ENCODE measurements at regions not wholly inside any gene's neighbourhood (a gene's known extent, or its start where the extent isn't known, plus 50 kb on each side); places are given as distances from the start of the nearest gene placed in this dataset.

- H3K9me3 ChIP-seq (replicated peaks; ENCODE audit: low read length): no peaks in the 10 kb centered on the region
- H3K9ac ChIP-seq (ENCODE audit: low read depth, low read length): no peak overlapping the region
- no peaks in the 10 kb centered on the region for H3K27me3 ChIP-seq (ENCODE audit: control insufficient read depth, insufficient read depth, low read length)
- H3K36me3 ChIP-seq (ENCODE audit: insufficient read depth, low read length): no peaks in the 10 kb centered on the region
- H3K4me1 ChIP-seq (ENCODE audit: control insufficient read depth, insufficient read depth, low read length): peaks cover under 1% of the 10 kb centered on the region
- H3K4me3 ChIP-seq (ENCODE audit: low read length): no peak overlapping the region
- no peak overlapping the region for H3K4me2 ChIP-seq (ENCODE audit: low read length)
Observed at GRCh38 chr9:87086221-87086818, 139.0 kb upstream of the GAS1 start.

- no peaks in the 10 kb centered on the region for H3K4me1 ChIP-seq (ENCODE audit: control insufficient read depth, insufficient read depth, low read length)
- H3K36me3 ChIP-seq (ENCODE audit: insufficient read depth, low read length): no peaks in the 10 kb centered on the region
- H3K4me2 ChIP-seq (ENCODE audit: low read length): no peak overlapping the region
- H3K9me3 ChIP-seq (replicated peaks; ENCODE audit: low read length): no peaks in the 10 kb centered on the region
- no peak overlapping the region for H3K4me3 ChIP-seq (ENCODE audit: low read length)
- no peak overlapping the region for H3K9ac ChIP-seq (ENCODE audit: low read depth, low read length)
- H3K27me3 ChIP-seq (ENCODE audit: control insufficient read depth, insufficient read depth, low read length): no peaks in the 10 kb centered on the region
Observed at GRCh38 chr9:87087197-87087596, 139.9 kb upstream of the GAS1 start.

- no peak overlapping the region for H3K9ac ChIP-seq (ENCODE audit: low read depth, low read length)
- no peaks in the 10 kb centered on the region for H3K9me3 ChIP-seq (replicated peaks; ENCODE audit: low read length)
- H3K4me2 ChIP-seq (ENCODE audit: low read length): no peak overlapping the region
- H3K36me3 ChIP-seq (ENCODE audit: insufficient read depth, low read length): no peaks in the 10 kb centered on the region
- no peaks in the 10 kb centered on the region for H3K4me1 ChIP-seq (ENCODE audit: control insufficient read depth, insufficient read depth, low read length)
- H3K4me3 ChIP-seq (ENCODE audit: low read length): no peak overlapping the region
- H3K27me3 ChIP-seq (ENCODE audit: control insufficient read depth, insufficient read depth, low read length): no peaks in the 10 kb centered on the region
Observed at GRCh38 chr9:87088192-87088591, 140.9 kb upstream of the GAS1 start.

- no peak overlapping the region for H3K4me3 ChIP-seq (ENCODE audit: low read length)
- H3K4me1 ChIP-seq (ENCODE audit: control insufficient read depth, insufficient read depth, low read length): no peaks in the 10 kb centered on the region
- H3K9ac ChIP-seq (ENCODE audit: low read depth, low read length): no peak overlapping the region
- no peaks in the 10 kb centered on the region for H3K36me3 ChIP-seq (ENCODE audit: insufficient read depth, low read length)
- H3K4me2 ChIP-seq (ENCODE audit: low read length): no peak overlapping the region
- H3K27me3 ChIP-seq (ENCODE audit: control insufficient read depth, insufficient read depth, low read length): no peaks in the 10 kb centered on the region
- no peaks in the 10 kb centered on the region for H3K9me3 ChIP-seq (replicated peaks; ENCODE audit: low read length)
Observed at GRCh38 chr9:87088621-87089365, 141.5 kb upstream of the GAS1 start.

GRCh38 chr9:87089506-87089905 lies 142.2 kb upstream of the GAS1 start:
- Histone ChIP-seq H3K4me1 (ENCODE audit: control insufficient read depth, insufficient read depth, low read length) (no peaks in the 10 kb centered on the region), H3K4me3 (ENCODE audit: low read length) (no peak overlapping the region), H3K9me3 (replicated peaks; ENCODE audit: low read length) (no peaks in the 10 kb centered on the region)

GRCh38 chr9:87089929-87090328 lies 142.6 kb upstream of the GAS1 start:
- no peaks in the 10 kb centered on the region for H3K4me1 ChIP-seq (ENCODE audit: control insufficient read depth, insufficient read depth, low read length)
- H3K9me3 ChIP-seq (replicated peaks; ENCODE audit: low read length): no peaks in the 10 kb centered on the region
- no peaks in the 10 kb centered on the region for H3K27me3 ChIP-seq (ENCODE audit: control insufficient read depth, insufficient read depth, low read length)
- H3K4me2 ChIP-seq (ENCODE audit: low read length): no peak overlapping the region
- no peak overlapping the region for H3K9ac ChIP-seq (ENCODE audit: low read depth, low read length)
- no peak overlapping the region for H3K4me3 ChIP-seq (ENCODE audit: low read length)
- H3K36me3 ChIP-seq (ENCODE audit: insufficient read depth, low read length): no peaks in the 10 kb centered on the region

More at GRCh38 chr9:87089506-87089905, 142.2 kb upstream of the GAS1 start:
- Histone ChIP-seq H3K36me3 (ENCODE audit: insufficient read depth, low read length) (no peaks in the 10 kb centered on the region), H3K9ac (ENCODE audit: low read depth, low read length) (no peak overlapping the region), H3K4me2 (ENCODE audit: low read length) (no peak overlapping the region), H3K27me3 (ENCODE audit: control insufficient read depth, insufficient read depth, low read length) (no peaks in the 10 kb centered on the region)

- H3K9ac ChIP-seq (ENCODE audit: low read depth, low read length): no peak overlapping the region
- H3K4me3 ChIP-seq (ENCODE audit: low read length): no peak overlapping the region
- no peaks in the 10 kb centered on the region for H3K4me1 ChIP-seq (ENCODE audit: control insufficient read depth, insufficient read depth, low read length)
- no peaks in the 10 kb centered on the region for H3K9me3 ChIP-seq (replicated peaks; ENCODE audit: low read length)
- H3K4me2 ChIP-seq (ENCODE audit: low read length): no peak overlapping the region
- H3K27me3 ChIP-seq (ENCODE audit: control insufficient read depth, insufficient read depth, low read length): no peaks in the 10 kb centered on the region
- H3K36me3 ChIP-seq (ENCODE audit: insufficient read depth, low read length): no peaks in the 10 kb centered on the region
Observed at GRCh38 chr9:87093777-87094176, 146.5 kb upstream of the GAS1 start.

- no peak overlapping the region for H3K4me2 ChIP-seq (ENCODE audit: low read length)
- H3K36me3 ChIP-seq (ENCODE audit: insufficient read depth, low read length): no peaks in the 10 kb centered on the region
Observed at GRCh38 chr9:87095951-87096350, 148.6 kb upstream of the GAS1 start.

GRCh38 chr9:87096506-87096905 lies 149.2 kb upstream of the GAS1 start:
- no peaks in the 10 kb centered on the region for H3K27me3 ChIP-seq (ENCODE audit: control insufficient read depth, insufficient read depth, low read length)
- H3K36me3 ChIP-seq (ENCODE audit: insufficient read depth, low read length): no peaks in the 10 kb centered on the region
- no peak overlapping the region for H3K4me2 ChIP-seq (ENCODE audit: low read length)
- H3K4me1 ChIP-seq (ENCODE audit: control insufficient read depth, insufficient read depth, low read length): no peaks in the 10 kb centered on the region
- no peak overlapping the region for H3K9ac ChIP-seq (ENCODE audit: low read depth, low read length)
- H3K9me3 ChIP-seq (replicated peaks; ENCODE audit: low read length): no peaks in the 10 kb centered on the region
- H3K4me3 ChIP-seq (ENCODE audit: low read length): no peak overlapping the region

More at GRCh38 chr9:87095951-87096350, 148.6 kb upstream of the GAS1 start:
- Histone ChIP-seq H3K4me1 (ENCODE audit: control insufficient read depth, insufficient read depth, low read length) (no peaks in the 10 kb centered on the region), H3K4me3 (ENCODE audit: low read length) (no peak overlapping the region), H3K9me3 (replicated peaks; ENCODE audit: low read length) (no peaks in the 10 kb centered on the region), H3K9ac (ENCODE audit: low read depth, low read length) (no peak overlapping the region), H3K27me3 (ENCODE audit: control insufficient read depth, insufficient read depth, low read length) (no peaks in the 10 kb centered on the region)

- H3K4me3 ChIP-seq (ENCODE audit: low read length): no peak overlapping the region
- H3K9me3 ChIP-seq (replicated peaks; ENCODE audit: low read length): no peaks in the 10 kb centered on the region
- no peaks in the 10 kb centered on the region for H3K4me1 ChIP-seq (ENCODE audit: control insufficient read depth, insufficient read depth, low read length)
- H3K9ac ChIP-seq (ENCODE audit: low read depth, low read length): no peak overlapping the region
- no peak overlapping the region for H3K4me2 ChIP-seq (ENCODE audit: low read length)
- H3K27me3 ChIP-seq (ENCODE audit: control insufficient read depth, insufficient read depth, low read length): no peaks in the 10 kb centered on the region
- H3K36me3 ChIP-seq (ENCODE audit: insufficient read depth, low read length): no peaks in the 10 kb centered on the region
Observed at GRCh38 chr9:87097238-87097637, 149.9 kb upstream of the GAS1 start.

- Histone ChIP-seq H3K9ac (ENCODE audit: low read depth, low read length) (no peak overlapping the region), H3K4me1 (ENCODE audit: control insufficient read depth, insufficient read depth, low read length) (no peaks in the 10 kb centered on the region), H3K27me3 (ENCODE audit: control insufficient read depth, insufficient read depth, low read length) (no peaks in the 10 kb centered on the region), H3K36me3 (ENCODE audit: insufficient read depth, low read length) (no peaks in the 10 kb centered on the region), H3K4me3 (ENCODE audit: low read length) (no peak overlapping the region), H3K9me3 (replicated peaks; ENCODE audit: low read length) (no peaks in the 10 kb centered on the region), H3K4me2 (ENCODE audit: low read length) (no peak overlapping the region)
Observed at GRCh38 chr9:87099407-87099806, 152.1 kb upstream of the GAS1 start.

- H3K36me3 ChIP-seq (ENCODE audit: insufficient read depth, low read length): no peaks in the 10 kb centered on the region
- H3K27me3 ChIP-seq (ENCODE audit: control insufficient read depth, insufficient read depth, low read length): no peaks in the 10 kb centered on the region
- H3K4me3 ChIP-seq (ENCODE audit: low read length): no peak overlapping the region
- no peaks in the 10 kb centered on the region for H3K9me3 ChIP-seq (replicated peaks; ENCODE audit: low read length)
- no peaks in the 10 kb centered on the region for H3K4me1 ChIP-seq (ENCODE audit: control insufficient read depth, insufficient read depth, low read length)
- H3K9ac ChIP-seq (ENCODE audit: low read depth, low read length): no peak overlapping the region
- no peak overlapping the region for H3K4me2 ChIP-seq (ENCODE audit: low read length)
Observed at GRCh38 chr9:87100001-87100400, 152.7 kb upstream of the GAS1 start.

Data from skeletal muscle satellite cell (primary cell).